ENCODE measurements at regions not wholly inside any gene's neighbourhood (a gene's known extent, or its start where the extent isn't known, plus 50 kb on each side); places are given as distances from the start of the nearest gene placed in this dataset.

GRCh38 chr16:22736791-22737190 is 77.2 kb upstream of the HS3ST2 start:
- TF ChIP-seq CTCF (conservative IDR thresholded peaks at IDR 0.05; ENCODE audit: low read depth, low read length) (no peak), EZH2 (IDR thresholded peaks at IDR 0.05; ENCODE audit: borderline replicate concordance, low read depth, low read length, poor library complexity, severe bottlenecking) (no peak)

Measured in A673 (cell line).